GM04504 (cell line): ENCODE measurements at regions not wholly inside any gene's neighbourhood (a gene's known extent, or its start where the extent isn't known, plus 50 kb on each side); places are given as distances from the start of the nearest gene placed in this dataset.

Experiments used
- DNase-seq: peaks from one replicate; pipeline ENCODE4 v3.0.0-alpha.2; 2012; ENCODE audit warnings: low read depth

DNA sequence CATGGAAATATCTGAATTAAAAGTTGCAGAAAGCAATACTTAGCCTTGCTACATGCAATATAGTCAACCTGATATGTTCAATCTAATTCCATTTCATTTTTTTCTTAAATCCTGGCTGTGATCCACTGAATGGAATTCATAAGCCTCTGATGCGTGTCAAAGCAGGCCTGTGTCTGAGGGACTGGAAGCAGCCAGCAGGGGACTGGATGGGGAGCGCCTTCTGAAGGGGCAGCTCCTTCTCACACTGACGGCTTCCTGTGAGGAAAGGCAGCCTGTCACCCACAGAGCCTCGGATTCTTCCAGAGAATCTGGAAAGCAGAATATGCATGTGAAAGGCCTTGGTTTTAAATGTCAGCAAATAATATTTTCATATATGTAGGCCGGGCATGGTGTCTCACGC lies 73.5 kb downstream of the KCNF1 start:
- no peak for DNase-seq

DNA sequence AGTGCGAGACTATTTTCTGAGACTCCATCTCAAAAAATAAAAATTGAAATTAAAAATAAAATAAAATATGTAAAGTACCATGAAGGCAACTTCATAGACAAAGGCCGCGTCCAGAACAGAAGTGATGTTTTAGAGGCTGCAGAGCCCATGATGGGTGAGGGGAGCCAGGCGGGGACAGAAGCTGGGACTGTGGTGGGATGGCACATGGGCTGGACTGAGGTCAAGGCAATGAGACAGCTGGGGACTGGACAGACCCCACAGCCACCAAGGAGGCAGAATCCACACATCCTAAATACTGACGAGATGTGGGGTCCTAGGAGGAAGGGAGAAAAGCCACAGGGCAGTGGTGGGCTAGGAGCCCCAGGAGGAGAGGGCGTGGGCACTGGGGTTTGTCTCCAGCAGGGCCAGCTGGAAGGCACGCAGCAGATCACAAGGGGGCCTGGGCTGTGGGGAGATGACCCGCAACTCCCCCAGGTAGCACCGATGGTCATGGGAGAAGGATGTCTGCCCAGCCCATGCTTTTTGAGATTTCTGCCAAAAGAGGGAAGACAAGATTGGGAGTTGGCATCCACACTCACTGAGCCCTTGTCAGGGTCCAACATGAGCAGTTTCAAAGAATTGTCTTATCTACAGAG lies 74.3 kb downstream of the KCNF1 start:
- no peak for DNase-seq

DNA sequence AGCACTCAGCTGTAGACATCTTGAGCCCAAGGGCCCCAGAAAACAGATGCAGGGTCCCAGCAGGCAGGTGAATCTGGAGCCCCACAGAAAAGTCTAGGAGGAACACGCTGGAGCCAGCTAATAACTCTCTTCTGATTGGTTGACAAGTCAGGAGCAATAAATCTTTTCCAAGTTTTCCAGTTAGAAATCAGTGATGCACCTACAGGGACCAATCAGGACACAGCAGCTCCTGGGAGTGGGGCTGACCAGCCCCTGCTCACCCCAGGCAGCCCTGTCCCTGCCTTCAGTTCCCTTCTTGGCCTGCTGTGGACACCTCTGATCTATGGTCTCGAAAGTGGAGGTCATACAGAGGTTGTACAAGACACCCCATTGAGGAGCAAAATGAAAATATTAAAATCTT lies 75.7 kb downstream of the KCNF1 start:
- DNase-seq = no peak

DNA sequence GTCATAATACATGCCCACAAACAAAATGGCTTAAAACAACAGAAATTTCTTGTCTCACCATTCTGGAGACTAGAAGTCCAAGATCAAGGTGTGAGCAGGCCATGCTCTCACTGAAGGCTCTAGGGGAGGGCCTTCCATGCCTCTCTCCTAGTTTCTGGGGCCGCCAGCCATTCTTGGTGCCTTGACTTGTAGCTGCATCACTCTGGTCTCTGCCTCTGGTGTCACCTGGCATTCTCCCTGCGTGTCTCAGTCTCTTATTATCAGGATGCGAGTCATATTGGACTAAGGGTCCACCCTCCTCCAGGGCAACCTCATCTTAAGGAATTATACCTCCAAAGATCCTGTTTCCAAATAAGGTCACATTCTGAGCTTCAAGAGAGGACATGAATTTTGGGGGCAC lies 76.1 kb downstream of the KCNF1 start:
- DNase-seq = no peak

DNA sequence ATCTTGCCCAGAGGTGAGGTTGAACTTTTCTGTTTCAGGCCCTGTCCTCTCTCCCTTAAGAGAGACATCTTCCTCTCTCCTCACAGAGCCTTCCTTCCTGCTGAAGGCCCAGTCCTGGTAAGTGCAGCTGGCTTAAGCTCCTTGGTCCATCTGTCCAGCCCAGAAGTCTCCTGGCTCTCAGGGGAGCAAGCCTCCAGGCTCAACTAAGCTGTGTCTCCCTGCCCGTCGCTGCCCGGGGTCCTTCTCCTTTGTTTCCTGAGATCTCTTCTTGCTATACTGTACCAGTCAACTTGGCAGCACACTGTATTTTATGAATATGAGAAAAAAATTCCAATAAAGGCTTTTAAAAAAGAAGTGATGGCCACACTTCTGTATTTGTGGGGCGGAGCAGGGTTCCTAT lies 77.4 kb downstream of the KCNF1 start:
- no peak for DNase-seq

DNA sequence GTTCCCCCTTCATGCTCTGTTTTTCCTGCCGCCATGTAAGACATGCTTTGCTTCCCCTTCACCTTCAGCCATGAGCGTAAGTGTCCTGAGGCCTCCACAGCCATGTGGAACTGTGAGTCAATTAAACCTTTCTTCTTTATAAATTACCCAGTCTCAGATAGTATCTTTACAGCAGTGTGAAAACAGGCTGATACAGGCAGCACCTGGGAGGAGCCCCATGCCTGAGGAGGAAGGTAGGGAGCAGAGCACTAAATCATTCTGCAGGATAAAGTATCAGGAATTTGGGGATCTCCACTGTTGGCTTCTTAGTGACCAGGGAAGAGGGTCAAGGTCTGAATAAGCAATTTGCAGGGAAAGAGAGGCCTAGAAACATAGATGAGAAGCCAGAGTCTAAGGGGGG lies 78.0 kb downstream of the KCNF1 start:
- no peak for DNase-seq

DNA sequence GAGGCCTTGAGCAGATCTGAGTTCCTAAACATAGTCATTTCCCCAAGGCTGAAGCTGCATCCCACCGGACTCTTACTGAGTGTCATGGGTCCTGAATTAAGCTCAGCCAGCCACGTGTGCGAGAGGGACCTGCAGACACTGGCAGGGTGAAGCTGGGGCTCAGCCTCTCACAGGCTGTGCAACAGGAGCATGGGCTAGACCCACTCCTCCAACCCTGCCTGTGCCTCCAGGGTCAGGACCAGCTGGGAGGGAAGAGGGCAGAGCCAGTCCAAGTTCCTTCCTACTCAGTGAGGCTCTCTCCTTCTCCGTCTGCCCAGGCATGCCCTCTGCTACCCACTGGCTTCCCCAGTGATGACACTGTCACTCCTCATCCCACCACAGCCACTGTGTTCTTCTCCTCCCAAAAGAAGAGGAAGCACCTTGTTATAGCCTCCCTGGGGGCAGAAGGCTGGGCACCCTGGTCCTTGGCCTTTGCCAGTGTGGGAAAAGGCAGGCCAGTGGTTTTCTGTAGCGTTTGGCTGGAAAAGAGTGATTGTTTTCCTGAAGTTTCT lies 78.9 kb downstream of the KCNF1 start:
- DNase-seq = no peak

DNA sequence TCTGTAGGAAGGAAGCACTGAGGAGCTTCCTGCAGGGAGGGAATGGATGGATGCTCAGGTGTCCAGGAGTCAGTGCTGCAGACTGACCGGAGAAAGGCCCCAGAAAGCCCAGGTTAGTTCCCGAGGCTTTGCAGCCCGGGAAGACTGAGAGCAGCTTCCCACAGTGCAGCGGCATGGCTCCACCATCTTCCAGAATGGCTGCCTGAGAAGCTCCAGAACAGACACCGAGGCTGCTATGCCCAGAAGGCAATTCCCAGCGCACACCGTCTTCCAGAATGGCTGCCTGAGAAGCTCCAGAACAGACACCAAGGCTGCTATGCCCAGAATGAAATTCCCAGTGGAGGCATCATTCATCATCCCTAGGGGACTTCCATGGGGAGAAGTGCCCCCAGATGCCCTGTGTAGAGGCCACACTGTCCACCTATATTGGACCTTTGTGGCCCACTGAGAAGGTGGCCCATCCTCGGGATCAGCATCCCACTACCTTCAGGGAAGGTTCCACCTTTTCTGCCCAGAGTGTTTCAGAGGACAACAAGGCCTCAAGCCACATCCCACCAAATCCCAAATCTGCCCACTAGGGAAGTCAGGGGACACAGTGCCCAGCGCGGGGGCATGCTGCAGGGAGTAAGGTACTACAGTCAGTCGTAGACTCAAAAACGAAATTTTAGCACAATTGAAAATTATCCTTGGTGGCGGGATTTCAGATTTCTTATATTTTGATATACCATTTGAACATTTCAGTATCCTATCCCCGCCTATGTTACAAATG lies 80.5 kb downstream of the KCNF1 start:
- no peak for DNase-seq

DNA sequence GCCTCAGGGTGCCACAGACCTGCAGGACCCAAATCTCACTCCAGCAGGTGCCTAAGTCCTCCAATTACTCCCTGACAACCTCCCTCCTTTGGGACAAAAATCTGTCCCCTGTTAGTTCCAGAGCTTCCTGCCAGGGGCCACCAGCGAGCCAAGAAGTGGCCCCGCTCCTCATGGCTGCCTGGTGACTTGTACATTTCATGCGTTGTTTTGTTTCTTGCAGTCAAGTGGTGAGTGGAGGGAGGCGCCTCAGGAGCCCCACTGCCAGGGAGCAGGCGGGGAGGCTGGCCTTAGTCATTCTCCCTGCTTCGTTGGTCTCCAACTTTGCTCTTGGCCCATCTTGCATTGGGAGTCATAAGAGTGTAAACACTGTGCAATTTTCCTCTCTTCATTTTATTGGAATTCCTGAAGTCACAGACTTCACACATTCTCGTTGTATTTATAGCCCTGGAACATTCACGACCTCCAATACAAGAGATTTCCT lies 81.3 kb downstream of the KCNF1 start:
- DNase-seq = peak; percentile 51

DNA sequence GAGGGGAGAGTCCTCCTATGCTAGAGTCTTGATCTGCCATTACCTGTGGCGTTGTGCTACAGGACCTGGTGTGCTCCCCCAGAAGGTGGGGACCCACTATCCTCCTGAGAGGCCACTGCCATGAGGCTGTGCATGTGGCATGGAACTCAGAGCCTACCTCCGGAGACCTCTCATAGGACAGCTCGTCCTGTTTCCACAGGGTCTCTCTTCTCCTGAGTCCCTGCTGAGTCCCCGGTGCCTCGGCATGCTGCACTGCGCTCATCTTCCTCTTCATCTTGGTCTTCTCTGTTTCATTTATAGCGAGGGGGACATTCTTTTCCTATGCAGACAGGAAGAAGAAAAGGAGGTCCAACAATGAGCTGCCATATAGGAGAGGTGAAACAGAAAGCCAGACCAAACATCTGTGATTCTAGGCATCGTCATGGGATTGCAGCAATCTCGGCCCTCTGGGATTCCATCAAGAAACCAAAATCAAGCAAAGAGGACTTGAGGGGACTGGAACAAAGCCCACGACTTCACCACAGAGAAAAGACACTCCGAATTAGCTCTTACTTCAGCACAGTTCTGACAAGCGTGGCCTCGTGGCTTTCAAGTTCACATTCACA lies 83.7 kb downstream of the KCNF1 start:
- no peak for DNase-seq

DNA sequence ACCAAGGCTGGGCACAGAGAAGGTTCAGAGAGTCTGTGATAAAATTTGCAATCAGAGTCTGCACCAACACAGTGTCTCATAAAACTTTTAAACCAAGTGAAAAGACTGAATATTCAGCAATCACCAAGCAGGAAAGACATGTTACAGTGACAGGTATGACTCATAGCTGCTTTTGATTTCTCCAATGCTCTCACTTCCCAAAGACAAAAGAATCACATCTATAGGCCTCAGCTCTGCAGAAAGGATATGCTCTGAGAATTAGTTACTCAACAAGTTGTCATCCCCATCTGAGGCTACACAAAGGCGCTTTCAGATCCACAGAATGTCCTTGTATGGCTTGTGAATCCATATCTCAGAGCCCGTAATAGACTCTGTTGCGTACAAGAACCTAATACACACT lies 92.5 kb downstream of the KCNF1 start:
- no peak for DNase-seq

DNA sequence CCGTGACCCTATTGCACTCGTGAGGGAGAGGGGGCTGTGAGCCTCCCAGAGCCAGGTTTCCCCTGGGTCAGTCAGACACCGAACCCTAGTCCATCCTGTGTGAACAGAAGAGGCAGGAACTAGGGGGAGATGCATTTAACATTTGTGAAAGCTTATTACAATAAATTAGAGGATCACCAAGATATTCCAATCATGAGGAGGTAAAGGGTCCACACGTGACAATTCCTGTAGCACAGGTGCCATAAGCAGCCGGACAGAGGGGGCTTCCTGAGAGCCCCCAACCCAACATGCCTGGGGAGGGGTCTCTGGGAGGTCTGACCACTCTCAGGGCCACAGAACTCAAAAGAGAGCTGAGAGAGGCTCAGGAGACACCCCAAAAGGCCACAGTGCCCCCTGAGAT lies 93.3 kb downstream of the KCNF1 start:
- DNase-seq = no peak

DNA sequence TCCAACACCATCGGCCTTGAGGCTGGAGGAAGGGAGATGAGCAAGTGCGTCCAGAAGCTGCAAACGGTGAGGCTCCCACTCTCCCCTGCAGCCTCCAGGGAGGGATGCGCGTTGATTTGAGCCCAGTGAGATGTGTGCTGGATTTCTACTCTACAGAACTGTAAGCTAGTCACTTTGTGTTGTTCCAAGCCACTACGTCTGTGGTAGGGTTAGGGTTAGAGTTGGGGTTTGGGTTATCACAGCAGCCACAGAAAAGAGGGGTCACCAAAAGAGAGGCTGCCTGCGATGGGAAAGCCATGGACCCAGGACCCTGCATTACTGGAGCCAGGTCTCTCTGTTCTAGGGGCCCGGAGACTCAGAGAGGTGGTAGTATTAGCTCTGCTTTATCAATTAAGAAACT lies 94.5 kb downstream of the KCNF1 start:
- no peak for DNase-seq

DNA sequence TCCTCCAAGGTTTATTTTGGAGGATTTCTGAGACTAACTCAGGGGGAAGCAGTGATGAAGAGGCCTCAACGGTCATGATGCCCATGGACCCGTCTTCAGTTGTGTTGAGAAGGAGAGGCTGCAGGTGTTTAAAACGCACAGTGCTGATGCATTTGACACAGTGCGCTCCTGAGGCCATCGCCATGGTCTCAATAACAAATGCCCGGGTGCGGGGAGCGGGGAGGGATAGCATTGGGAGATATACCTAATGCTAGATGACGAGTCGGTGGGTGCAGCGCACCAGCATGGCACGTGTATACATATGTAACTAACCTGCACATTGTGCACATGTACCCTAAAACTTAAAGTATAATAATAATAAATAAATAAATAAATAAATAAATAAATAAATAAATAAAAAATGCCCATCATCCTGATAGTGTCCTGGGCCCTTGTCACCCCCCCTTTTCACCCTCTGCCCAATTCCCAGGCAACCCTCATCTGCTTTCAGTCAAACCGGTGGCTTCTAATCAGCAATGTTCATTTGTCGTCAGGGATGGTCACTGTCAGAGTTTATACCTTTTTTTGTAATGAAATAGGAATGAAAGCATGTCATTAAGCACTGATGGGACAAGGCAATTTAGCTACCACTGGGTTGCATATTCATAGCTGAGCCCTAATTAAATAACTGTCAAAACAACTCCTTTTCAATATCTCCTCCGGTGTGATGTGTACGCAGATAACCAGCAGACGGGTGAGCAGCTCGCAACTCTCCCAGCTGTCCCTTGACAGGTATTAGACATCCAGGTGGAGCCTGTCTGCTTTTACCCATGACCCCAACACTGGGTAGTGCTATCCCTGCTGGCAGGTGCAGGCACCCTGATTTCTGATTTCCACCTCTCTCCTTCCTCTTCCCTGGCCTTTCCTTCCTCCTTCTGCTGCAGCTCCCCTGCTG lies 95.9 kb downstream of the KCNF1 start:
- no peak for DNase-seq

DNA sequence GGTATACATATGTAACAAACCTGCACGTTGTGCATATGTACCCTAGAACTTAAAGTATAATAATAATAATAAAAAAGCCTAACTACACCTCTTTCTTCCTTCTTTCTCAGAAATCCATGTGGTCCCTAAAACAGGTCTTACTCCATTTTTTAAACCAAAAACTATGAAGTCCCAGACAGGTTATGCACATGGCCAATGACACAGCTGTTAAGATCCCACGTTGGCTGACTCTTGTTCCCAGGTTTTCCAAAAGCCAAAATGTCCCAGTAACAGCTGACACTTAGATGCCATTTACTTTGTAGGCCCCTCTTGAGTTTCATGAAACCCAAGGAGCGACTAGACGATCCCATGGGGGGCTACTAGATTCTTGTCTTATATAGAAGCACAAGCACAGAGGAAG lies 97.0 kb downstream of the KCNF1 start:
- no peak for DNase-seq

DNA sequence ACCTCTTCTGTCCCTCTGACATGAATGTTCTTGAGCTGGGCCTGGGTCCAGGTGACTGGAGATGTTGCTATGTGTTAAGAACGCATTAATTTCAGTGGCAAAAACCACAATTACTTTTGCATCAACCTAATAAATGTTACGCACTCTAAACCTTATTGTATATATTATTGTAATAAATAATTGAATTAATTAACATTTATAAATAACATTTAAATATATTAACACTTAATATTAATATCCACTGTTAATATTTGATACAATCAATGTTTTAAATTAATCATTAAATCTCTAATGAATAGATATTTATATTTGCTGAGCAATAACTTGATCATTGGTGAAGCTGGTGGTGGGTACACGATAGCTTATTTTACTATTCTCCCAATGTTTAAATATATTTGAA lies 97.4 kb downstream of the KCNF1 start:
- DNase-seq = no peak

DNA sequence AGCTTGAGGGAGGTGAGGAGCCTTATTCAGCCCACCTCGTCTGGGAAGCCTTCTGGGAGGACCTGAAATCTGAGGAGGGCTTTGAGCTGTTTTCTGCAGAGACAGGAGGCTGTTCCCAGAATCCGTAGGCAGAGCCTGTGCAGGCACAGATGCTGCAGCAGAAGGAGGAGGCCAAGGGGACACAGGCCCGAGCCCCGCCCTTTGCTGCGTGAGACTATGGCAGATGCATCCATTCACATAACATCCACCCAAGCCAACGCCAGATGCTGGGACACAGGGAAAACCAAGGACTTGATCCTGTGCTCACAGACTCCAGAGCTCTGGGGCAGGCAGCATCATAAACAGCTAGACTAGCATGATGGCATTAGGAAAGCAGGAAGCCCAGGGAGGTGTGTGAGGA lies 98.2 kb downstream of the KCNF1 start:
- DNase-seq = no peak

DNA sequence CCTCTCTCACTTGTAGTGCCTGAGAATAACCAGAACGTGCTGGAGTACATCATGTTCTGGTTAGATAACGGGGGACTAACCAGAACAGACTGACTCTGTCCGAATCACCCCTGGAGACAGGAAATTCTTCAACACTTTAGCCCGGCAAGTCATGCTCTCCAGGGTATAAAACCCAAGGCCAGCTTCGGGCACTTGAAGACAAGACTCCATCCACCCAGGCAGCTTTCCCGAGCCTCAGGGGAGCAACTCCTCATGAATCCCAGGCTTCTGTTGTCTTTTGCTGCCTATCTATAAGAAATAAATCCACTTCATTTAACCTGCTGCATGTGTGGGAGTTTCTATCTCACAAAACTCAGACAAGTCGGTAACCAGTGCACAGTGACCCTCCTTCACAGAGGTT lies 99.6 kb downstream of the KCNF1 start:
- DNase-seq = no peak

DNA sequence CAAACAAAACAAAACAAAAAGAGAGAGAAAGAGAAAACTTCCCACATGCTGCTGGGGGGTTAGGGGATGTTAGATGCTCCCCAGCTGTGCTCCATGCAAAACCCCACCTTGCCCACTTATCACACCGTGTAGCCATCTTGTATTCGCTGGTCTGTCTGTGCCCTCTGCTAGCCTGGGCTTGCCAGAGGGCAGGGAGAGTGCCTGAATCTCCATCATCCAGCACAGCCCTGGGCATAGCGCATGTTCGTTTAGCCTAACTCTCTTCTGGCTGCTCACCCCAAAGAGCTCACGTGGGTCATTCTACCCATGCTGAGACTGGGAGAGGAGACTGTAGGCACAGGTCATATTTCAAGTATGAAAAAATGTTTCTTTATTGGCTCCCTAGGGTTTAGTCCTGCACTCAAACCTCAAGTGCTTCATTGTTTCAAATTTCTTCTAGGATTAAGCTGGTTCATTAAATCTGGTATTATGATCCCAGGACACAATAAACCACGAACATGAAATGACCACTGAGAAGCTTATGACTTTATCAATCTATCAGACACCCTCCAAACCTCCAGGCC lies 100.5 kb downstream of the KCNF1 start:
- DNase-seq = no peak

DNA sequence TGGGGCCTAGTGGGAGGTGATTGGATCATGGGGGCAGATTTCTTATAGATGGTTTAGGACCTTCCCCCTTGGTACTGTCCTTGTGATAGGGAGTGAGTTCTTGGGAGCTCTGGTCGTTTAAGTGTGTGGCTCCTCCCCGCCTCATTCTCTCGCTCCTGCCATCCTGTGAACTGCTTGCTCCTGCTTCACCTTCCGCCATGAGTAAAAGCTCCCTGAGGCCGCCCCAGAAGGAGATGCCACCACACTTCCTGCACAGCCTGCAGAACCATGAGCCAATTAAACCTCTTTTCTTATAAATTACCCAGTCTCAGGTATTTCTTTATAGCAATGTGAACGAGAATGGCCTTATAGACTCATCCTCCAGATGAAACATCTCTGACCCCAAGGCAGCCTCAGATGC lies 101.5 kb downstream of the KCNF1 start:
- DNase-seq = no peak

DNA sequence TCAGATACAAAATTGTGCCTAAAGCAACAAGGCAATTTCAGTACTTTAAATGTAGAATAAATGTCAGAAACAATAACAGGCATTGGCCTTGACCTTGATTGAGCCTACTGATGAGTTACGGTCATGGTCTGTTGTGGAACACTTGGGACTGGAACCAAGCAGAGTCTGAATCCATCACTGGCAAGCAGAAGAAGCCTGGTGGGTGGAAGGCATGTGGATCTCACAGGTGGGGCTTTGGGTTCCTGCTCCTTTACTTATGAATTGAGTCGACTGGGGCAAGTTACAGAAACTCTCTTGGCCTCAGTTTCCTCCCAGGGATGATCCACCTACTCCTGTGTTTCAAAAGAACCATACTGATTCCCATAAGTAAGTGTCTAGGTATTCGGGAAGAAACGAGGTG lies 102.3 kb downstream of the KCNF1 start:
- DNase-seq = no peak
